ENCODE measurements at regions not wholly inside any gene's neighbourhood (a gene's known extent, or its start where the extent isn't known, plus 50 kb on each side); places are given as distances from the start of the nearest gene placed in this dataset.

GRCh38 chr7:123401295-123401694, 133.1 kb downstream of the IQUB start:
- DNase-seq (ENCODE audit: low spot score in 2 of 2) = no peak
- no peak for TF ChIP-seq POLR2A (IDR thresholded peaks at IDR 0.05)
- no peak for TF ChIP-seq CTCF (IDR thresholded peaks at IDR 0.05)
- WGBS, 2 donors = 43 to 70% methylated on average over 6 of the region's 6 CpGs
- H3K4me3 ChIP-seq (ENCODE audit: low read depth, poor library complexity, severe bottlenecking) = no peak overlapping the region
- intact Hi-C loops (cut with DNase I; ENCODE audit: low total_unique reads) = no loop called here

- no peak overlapping the region for H3K4me3 ChIP-seq (ENCODE audit: low read depth, poor library complexity, severe bottlenecking)
- DNase-seq (ENCODE audit: low spot score in 2 of 2) = no peak
- intact Hi-C loops (cut with DNase I; ENCODE audit: low total_unique reads) = no loop called here
- TF ChIP-seq POLR2A (IDR thresholded peaks at IDR 0.05) = no peak
- no peak for TF ChIP-seq CTCF (IDR thresholded peaks at IDR 0.05)
These were observed 134.2 kb downstream of the IQUB start for GRCh38 chr7:123400196-123400595.

- no peak for DNase-seq (ENCODE audit: low spot score in 2 of 2)
- intact Hi-C loops (cut with DNase I; ENCODE audit: low total_unique reads) = no loop called here
- TF ChIP-seq POLR2A (IDR thresholded peaks at IDR 0.05) (no peak), CTCF (IDR thresholded peaks at IDR 0.05) (no peak)
- H3K4me3 ChIP-seq (ENCODE audit: low read depth, poor library complexity, severe bottlenecking) = no peak overlapping the region
These were observed 135.5 kb downstream of the IQUB start for GRCh38 chr7:123398921-123399320.

GRCh38 chr7:123397746-123398338, 136.6 kb downstream of the IQUB start:
- no peak for DNase-seq (ENCODE audit: low spot score in 2 of 2)
- no peak overlapping the region for H3K4me3 ChIP-seq (ENCODE audit: low read depth, poor library complexity, severe bottlenecking)
- intact Hi-C loops (cut with DNase I; ENCODE audit: low total_unique reads) = no loop called here
- TF ChIP-seq CTCF (IDR thresholded peaks at IDR 0.05) (no peak), POLR2A (IDR thresholded peaks at IDR 0.05) (no peak)
- WGBS, 2 donors = 76 to 78% methylated on average over 6 of the region's 6 CpGs

- TF ChIP-seq CTCF (IDR thresholded peaks at IDR 0.05) (no peak), POLR2A (IDR thresholded peaks at IDR 0.05) (no peak)
- DNase-seq (ENCODE audit: low spot score in 2 of 2) = no peak
- no peak overlapping the region for H3K4me3 ChIP-seq (ENCODE audit: low read depth, poor library complexity, severe bottlenecking)
- 56 to 58% methylated on average over 6 of the region's 6 CpGs for WGBS, 2 donors
- intact Hi-C loops (cut with DNase I; ENCODE audit: low total_unique reads) = no loop called here
These were observed 140.8 kb downstream of the IQUB start for GRCh38 chr7:123393623-123394022.

GRCh38 chr7:123372368-123372767, 162.0 kb downstream of the IQUB start:
- no peak overlapping the region for H3K4me3 ChIP-seq (ENCODE audit: low read depth, poor library complexity, severe bottlenecking)
- WGBS, 2 donors = 42 to 47% methylated on average over 1 of the region's 1 CpG
- intact Hi-C loops (cut with DNase I; ENCODE audit: low total_unique reads) = no loop called here
- no peak for TF ChIP-seq CTCF (IDR thresholded peaks at IDR 0.05)
- TF ChIP-seq POLR2A (IDR thresholded peaks at IDR 0.05) = no peak
- no peak for DNase-seq (ENCODE audit: low spot score in 2 of 2)
